ENCODE measurements at regions not wholly inside any gene's neighbourhood (a gene's known extent, or its start where the extent isn't known, plus 50 kb on each side); places are given as distances from the start of the nearest gene placed in this dataset.

DNA sequence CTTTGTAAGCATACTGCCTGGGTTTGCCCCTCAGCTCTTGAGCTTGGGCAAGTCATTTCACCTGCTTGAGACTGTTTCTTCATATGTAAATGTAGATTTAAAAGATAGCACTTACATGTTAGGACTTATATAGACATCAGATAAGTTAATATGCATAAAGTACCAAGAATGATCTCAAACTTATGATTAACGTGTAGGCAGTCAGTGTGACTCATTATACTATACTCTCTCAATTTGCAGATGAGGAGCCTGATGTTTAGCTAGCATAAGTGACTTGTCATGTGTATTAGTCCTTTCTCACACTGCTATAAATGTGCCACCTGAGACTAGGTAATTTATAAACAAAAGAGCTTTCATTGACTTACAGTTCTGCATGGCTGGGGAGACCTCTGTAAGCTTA lies 690.5 kb downstream of the KCNJ2 start:
- Histone ChIP-seq H3K4me1 (peaks cover 0 to 11% (median 0%) of the 10 kb centered on the region in 4 donors), H3K9me3 (no peaks in the 10 kb centered on the region), H3K36me3 (no peaks in the 10 kb centered on the region), H3K27me3 (no peaks in the 10 kb centered on the region), H3K27ac (no peak overlapping the region), H3K4me3 (no peak overlapping the region)
- TF ChIP-seq CTCF (IDR thresholded peaks at IDR 0.05) (no peak), POLR2A (IDR thresholded peaks at IDR 0.05) (no peak)
- 88% methylated on average over 1 of the region's 1 CpG for whole genome bisulfite sequencing (ENCODE audit: insufficient coverage, low coverage, low lambda C conversion rate, missing lambda C conversion rate)
- DNase-seq (no peak), ATAC-seq (no peak)
- intact Hi-C loops (cut with DNase I) = no loop called here

GRCh38 chr17:70862295-70862694 lies 693.0 kb downstream of the KCNJ2 start:
- no peaks in the 10 kb centered on the region for H3K36me3 ChIP-seq
- intact Hi-C loops (cut with DNase I) = no loop called here
- H3K27ac ChIP-seq = no peak overlapping the region
- H3K27me3 ChIP-seq = no peaks in the 10 kb centered on the region
- DNase-seq = no peak
- H3K4me1 ChIP-seq = peaks cover 0 to 6% (median 0%) of the 10 kb centered on the region in 4 donors
- no peak for TF ChIP-seq POLR2A (IDR thresholded peaks at IDR 0.05)
- no peak for TF ChIP-seq CTCF (IDR thresholded peaks at IDR 0.05)
- no peaks in the 10 kb centered on the region for H3K9me3 ChIP-seq
- no peak for ATAC-seq
- 88% methylated on average over 1 of the region's 1 CpG for WGBS (ENCODE audit: insufficient coverage, low coverage, low lambda C conversion rate, missing lambda C conversion rate)
- H3K4me3 ChIP-seq = no peak overlapping the region

DNA sequence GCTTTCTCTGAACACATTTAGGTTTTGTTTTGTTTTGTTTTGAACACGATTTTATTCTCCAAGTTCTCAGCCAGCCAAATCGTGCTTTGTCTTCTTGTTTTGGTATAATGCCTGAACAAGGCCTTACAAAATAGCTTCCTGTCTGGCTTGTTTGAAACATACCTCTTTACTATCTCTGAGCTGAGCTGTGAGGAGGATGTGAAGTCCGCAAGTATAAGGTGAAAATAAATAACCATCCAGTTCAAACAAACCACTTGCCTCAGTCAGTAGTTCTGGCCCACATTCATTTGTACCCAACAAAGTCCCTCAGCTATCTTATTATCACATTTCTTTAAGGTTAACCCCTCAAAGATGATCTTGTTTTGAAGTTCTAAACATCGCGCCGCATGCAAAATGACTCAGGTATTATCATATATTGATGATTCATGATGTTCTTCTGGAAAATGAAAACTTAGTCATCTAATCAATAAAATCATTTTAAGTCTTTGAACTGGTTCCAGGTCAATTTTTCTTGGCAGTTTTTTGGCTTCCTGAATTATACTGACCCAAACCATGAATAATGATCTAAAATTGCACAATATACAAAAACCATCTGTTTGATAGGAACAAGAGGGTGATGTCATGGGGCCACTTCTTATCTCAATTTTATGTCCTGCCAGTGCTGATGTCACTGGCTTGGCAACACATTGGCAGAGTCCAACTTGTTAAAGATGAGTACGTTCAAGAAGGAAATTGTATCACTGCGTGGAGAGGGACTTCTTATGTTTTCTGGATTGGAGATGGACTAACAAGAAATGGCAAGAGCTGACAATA lies 694.3 kb downstream of the KCNJ2 start:
- intact Hi-C loops (cut with DNase I) = no loop called here
- DNase-seq (peak in 1 of 3 donors; percentile 38), ATAC-seq (peak in 3 of 4 donors; percentile 31 to 88 (median 39))

DNA sequence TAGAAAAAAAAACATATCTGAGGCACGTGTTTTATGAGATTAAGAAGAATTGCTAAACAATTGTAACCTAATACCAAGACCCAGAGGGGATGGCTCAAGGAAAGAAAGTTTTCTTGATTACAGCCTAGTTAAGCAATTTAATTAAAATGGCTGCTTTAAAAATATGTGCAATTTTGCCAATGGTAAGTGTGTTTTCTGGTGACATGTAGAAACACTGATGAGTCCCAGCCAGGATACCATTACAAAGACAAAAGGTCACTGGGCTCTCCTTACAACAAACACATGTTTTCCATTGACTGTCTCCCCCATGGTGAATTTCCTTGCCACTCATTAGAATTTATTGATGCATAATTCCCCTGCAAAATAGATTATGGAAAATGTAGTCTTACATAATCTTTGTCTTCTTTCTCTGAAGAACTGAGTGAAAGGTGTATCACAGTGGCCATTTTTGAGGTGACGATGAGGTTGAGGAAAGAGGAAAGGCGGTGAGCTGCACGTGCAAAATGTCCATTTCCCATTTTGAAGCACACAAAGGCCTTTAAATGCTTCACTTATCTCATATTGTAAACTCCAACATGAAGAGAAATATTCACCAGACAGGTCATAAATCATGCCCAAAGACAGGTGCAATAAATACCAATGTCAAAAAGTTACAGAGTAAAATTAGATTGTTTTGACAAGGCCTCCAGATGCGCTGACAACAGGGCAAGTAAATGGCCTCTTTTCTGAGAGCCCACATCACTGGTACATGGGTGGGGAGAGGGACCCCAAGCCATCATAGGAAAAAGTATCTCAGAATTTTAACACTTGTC lies 696.9 kb downstream of the KCNJ2 start:
- Histone ChIP-seq H3K27me3 (no peaks in the 10 kb centered on the region), H3K9me3 (no peaks in the 10 kb centered on the region), H3K4me3 (no peak overlapping the region), H3K4me1 (peaks cover 0 to 11% (median 2%) of the 10 kb centered on the region in 4 donors), H3K36me3 (no peaks in the 10 kb centered on the region), H3K27ac (no peak overlapping the region)
- no peak for TF ChIP-seq POLR2A (IDR thresholded peaks at IDR 0.05)
- TF ChIP-seq CTCF (IDR thresholded peaks at IDR 0.05) = no peak
- intact Hi-C loops (cut with DNase I) = no loop called here
- DNase-seq = no peak
- WGBS (ENCODE audit: insufficient coverage, low coverage, low lambda C conversion rate, missing lambda C conversion rate) = 67% methylated on average over 5 of the region's 5 CpGs
- no peak for ATAC-seq

More for the DNA sequence above, 694.3 kb downstream of the KCNJ2 start:
- Histone ChIP-seq H3K4me3 (no peak overlapping the region), H3K27ac (no peak overlapping the region), H3K36me3 (no peaks in the 10 kb centered on the region), H3K9me3 (no peaks in the 10 kb centered on the region), H3K4me1 (peaks cover 0 to 6% (median 0%) of the 10 kb centered on the region in 4 donors), H3K27me3 (no peaks in the 10 kb centered on the region)
- TF ChIP-seq POLR2A (IDR thresholded peaks at IDR 0.05) (no peak), CTCF (IDR thresholded peaks at IDR 0.05) (no peak)
- whole genome bisulfite sequencing (ENCODE audit: insufficient coverage, low coverage, low lambda C conversion rate, missing lambda C conversion rate) = 54% methylated on average over 8 of the region's 8 CpGs
